Activated CD4-positive, alpha-beta T cell treated with anti-CD3 and anti-CD28 coated beads, Interleukin-2, amount 10 ng/mL, durations not matched to agents 7 days and 5 days (primary cell): ENCODE measurements at regions not wholly inside any gene's neighbourhood (a gene's known extent, or its start where the extent isn't known, plus 50 kb on each side); places are given as distances from the start of the nearest gene placed in this dataset.

Experiments used
- CTCF ChIA-PET: fragments of 350-600 bp; sonication (Branson Sonifier 250); formaldehyde crosslinking; loops from one replicate; lab custom pipeline; 2021; ENCODE audit warnings: antibody characterized with exemption; lab: Charles Lee
- POLR2A ChIA-PET: fragments of 350-600 bp; sonication (Branson Sonifier 250); formaldehyde crosslinking; loops from one replicate; lab custom pipeline; 2021; ENCODE audit warnings: antibody characterized with exemption; lab: Charles Lee
- DNase-seq: peaks from one replicate; pipeline ENCODE4 v3.0.0-alpha.2; 2020
- H3K27ac Mint-ChIP-seq: one replicate; pipeline ENCODE4 v1.8.0; 2021; ENCODE audit warnings: mild to moderate bottlenecking, moderate library complexity, mixed read lengths
- H3K27me3 Mint-ChIP-seq: one replicate; pipeline ENCODE4 v1.8.0; 2021; ENCODE audit warnings: mixed read lengths
- H3K36me3 Mint-ChIP-seq: one replicate; pipeline ENCODE4 v1.8.0; 2021; ENCODE audit warnings: low read depth, mixed read lengths
- H3K4me1 Mint-ChIP-seq: one replicate; pipeline ENCODE4 v1.8.0; 2021; ENCODE audit warnings: mixed read lengths
- H3K4me3 Mint-ChIP-seq: one replicate; pipeline ENCODE4 v1.8.0; 2021; ENCODE audit warnings: mild to moderate bottlenecking, moderate library complexity, mixed read lengths
- H3K9me3 Mint-ChIP-seq: one replicate; pipeline ENCODE4 v1.8.0; 2021; ENCODE audit warnings: mixed read lengths

GRCh38 chr5:128636361-128636760, 98.3 kb upstream of the FBN2 start:
- DNase-seq = no peak
- POLR2A ChIA-PET = no interaction called here
- Mint-ChIP-seq H3K9me3 (peaks cover 4% of the 10 kb centered on the region), H3K27ac (no peak overlapping the region), H3K4me1 (no peaks in the 10 kb centered on the region), H3K36me3 (no peaks in the 10 kb centered on the region), H3K4me3 (no peak overlapping the region), H3K27me3 (no peaks in the 10 kb centered on the region)
- CTCF ChIA-PET = no interaction called here

GRCh38 chr5:128637031-128637430, 99.0 kb upstream of the FBN2 start:
- no peaks in the 10 kb centered on the region for H3K27me3 Mint-ChIP-seq
- H3K4me1 Mint-ChIP-seq = no peaks in the 10 kb centered on the region
- no peak overlapping the region for H3K4me3 Mint-ChIP-seq
- POLR2A ChIA-PET = no interaction called here
- no peak overlapping the region for H3K27ac Mint-ChIP-seq
- no peaks in the 10 kb centered on the region for H3K36me3 Mint-ChIP-seq
- H3K9me3 Mint-ChIP-seq = peaks cover 4% of the 10 kb centered on the region
- no peak for DNase-seq
- CTCF ChIA-PET = no interaction called here

- Mint-ChIP-seq H3K4me3 (no peak overlapping the region), H3K36me3 (no peaks in the 10 kb centered on the region), H3K9me3 (no peaks in the 10 kb centered on the region), H3K27ac (no peak overlapping the region), H3K4me1 (no peaks in the 10 kb centered on the region), H3K27me3 (no peaks in the 10 kb centered on the region)
- ChIA-PET POLR2A (no interaction called here), CTCF (no interaction called here)
- DNase-seq = no peak
These were observed 103.8 kb upstream of the FBN2 start for GRCh38 chr5:128641861-128642260.

- ChIA-PET CTCF (interaction anchor here (0.7 kb wide), 1 partner anchor 106 kb away, joined by 3 read pairs; no protein-coding TSS in a partner anchor), POLR2A (interaction anchor here (0.8 kb wide), 1 partner anchor 12 kb away, joined by 3 read pairs; no protein-coding TSS in a partner anchor)
- no peak overlapping the region for H3K27ac Mint-ChIP-seq
- no peak overlapping the region for H3K4me3 Mint-ChIP-seq
- DNase-seq = no peak
- H3K36me3 Mint-ChIP-seq = no peaks in the 10 kb centered on the region
- H3K9me3 Mint-ChIP-seq = no peaks in the 10 kb centered on the region
- no peaks in the 10 kb centered on the region for H3K4me1 Mint-ChIP-seq
- no peaks in the 10 kb centered on the region for H3K27me3 Mint-ChIP-seq
These were observed 106.8 kb upstream of the FBN2 start for GRCh38 chr5:128644863-128645262.

GRCh38 chr5:128645581-128645980, 107.5 kb upstream of the FBN2 start:
- Mint-ChIP-seq H3K27me3 (no peaks in the 10 kb centered on the region), H3K36me3 (no peaks in the 10 kb centered on the region), H3K9me3 (no peaks in the 10 kb centered on the region), H3K4me3 (no peak overlapping the region), H3K27ac (no peak overlapping the region), H3K4me1 (no peaks in the 10 kb centered on the region)
- ChIA-PET CTCF (no interaction called here), POLR2A (no interaction called here)
- no peak for DNase-seq

- Mint-ChIP-seq H3K4me3 (no peak overlapping the region), H3K9me3 (no peaks in the 10 kb centered on the region), H3K27me3 (no peaks in the 10 kb centered on the region), H3K36me3 (no peaks in the 10 kb centered on the region), H3K27ac (no peak overlapping the region), H3K4me1 (no peaks in the 10 kb centered on the region)
- ChIA-PET POLR2A (no interaction called here), CTCF (no interaction called here)
- DNase-seq = no peak
These were observed 108.1 kb upstream of the FBN2 start for GRCh38 chr5:128646176-128646575.

- Mint-ChIP-seq H3K27me3 (no peaks in the 10 kb centered on the region), H3K36me3 (no peaks in the 10 kb centered on the region), H3K9me3 (peaks cover 2% of the 10 kb centered on the region), H3K4me3 (no peak overlapping the region), H3K27ac (no peak overlapping the region), H3K4me1 (no peaks in the 10 kb centered on the region)
- CTCF ChIA-PET = no interaction called here
- DNase-seq = no peak
- POLR2A ChIA-PET = no interaction called here
These were observed 111.1 kb upstream of the FBN2 start for GRCh38 chr5:128649192-128649591.

GRCh38 chr5:128662997-128663396, 125.0 kb upstream of the FBN2 start:
- H3K27ac Mint-ChIP-seq = no peak overlapping the region
- CTCF ChIA-PET = no interaction called here
- H3K4me1 Mint-ChIP-seq = no peaks in the 10 kb centered on the region
- H3K27me3 Mint-ChIP-seq = no peaks in the 10 kb centered on the region
- no peak overlapping the region for H3K4me3 Mint-ChIP-seq
- no peaks in the 10 kb centered on the region for H3K9me3 Mint-ChIP-seq
- DNase-seq = no peak
- no peaks in the 10 kb centered on the region for H3K36me3 Mint-ChIP-seq
- POLR2A ChIA-PET = no interaction called here

- no peak for DNase-seq
- Mint-ChIP-seq H3K9me3 (no peaks in the 10 kb centered on the region), H3K4me1 (no peaks in the 10 kb centered on the region), H3K36me3 (no peaks in the 10 kb centered on the region), H3K4me3 (no peak overlapping the region), H3K27me3 (no peaks in the 10 kb centered on the region), H3K27ac (no peak overlapping the region)
- POLR2A ChIA-PET = no interaction called here
- CTCF ChIA-PET = no interaction called here
These were observed 127.8 kb upstream of the FBN2 start for GRCh38 chr5:128665747-128666355.

GRCh38 chr5:128667152-128667551, 129.1 kb upstream of the FBN2 start:
- Mint-ChIP-seq H3K36me3 (no peaks in the 10 kb centered on the region), H3K4me3 (no peak overlapping the region), H3K27ac (no peak overlapping the region), H3K9me3 (no peaks in the 10 kb centered on the region), H3K4me1 (no peaks in the 10 kb centered on the region), H3K27me3 (no peaks in the 10 kb centered on the region)
- DNase-seq = no peak
- ChIA-PET CTCF (interaction anchor here (0.7 kb wide), 1 partner anchor 151 kb away, joined by 4 read pairs; no protein-coding TSS in a partner anchor), POLR2A (no interaction called here)

- Mint-ChIP-seq H3K27me3 (peaks cover 2% of the 10 kb centered on the region), H3K27ac (no peak overlapping the region), H3K36me3 (no peaks in the 10 kb centered on the region), H3K4me1 (no peaks in the 10 kb centered on the region), H3K4me3 (no peak overlapping the region), H3K9me3 (no peaks in the 10 kb centered on the region)
- CTCF ChIA-PET = interaction anchor here (0.7 kb wide), 1 partner anchor 152 kb away, joined by 4 read pairs; no protein-coding TSS in a partner anchor
- DNase-seq = no peak
- POLR2A ChIA-PET = no interaction called here
These were observed 129.7 kb upstream of the FBN2 start for GRCh38 chr5:128667751-128668150.

- Mint-ChIP-seq H3K9me3 (no peaks in the 10 kb centered on the region), H3K27ac (no peak overlapping the region), H3K4me3 (no peak overlapping the region), H3K36me3 (no peaks in the 10 kb centered on the region), H3K27me3 (peaks cover 2% of the 10 kb centered on the region), H3K4me1 (no peaks in the 10 kb centered on the region)
- ChIA-PET CTCF (no interaction called here), POLR2A (no interaction called here)
- DNase-seq = no peak
These were observed 130.9 kb upstream of the FBN2 start for GRCh38 chr5:128668921-128669320.

GRCh38 chr5:128669803-128670202, 131.8 kb upstream of the FBN2 start:
- no peak overlapping the region for H3K4me3 Mint-ChIP-seq
- CTCF ChIA-PET = no interaction called here
- no peak for DNase-seq
- no peaks in the 10 kb centered on the region for H3K4me1 Mint-ChIP-seq
- POLR2A ChIA-PET = no interaction called here
- no peak overlapping the region for H3K27ac Mint-ChIP-seq
- no peaks in the 10 kb centered on the region for H3K9me3 Mint-ChIP-seq
- peaks cover 2% of the 10 kb centered on the region for H3K27me3 Mint-ChIP-seq
- H3K36me3 Mint-ChIP-seq = no peaks in the 10 kb centered on the region

- Mint-ChIP-seq H3K4me3 (no peak overlapping the region), H3K27ac (no peak overlapping the region), H3K9me3 (no peaks in the 10 kb centered on the region), H3K27me3 (peaks cover 2% of the 10 kb centered on the region), H3K36me3 (no peaks in the 10 kb centered on the region), H3K4me1 (no peaks in the 10 kb centered on the region)
- POLR2A ChIA-PET = interaction anchor here (0.6 kb wide), 1 partner anchor 154 kb away, joined by 3 read pairs; no protein-coding TSS in a partner anchor
- CTCF ChIA-PET = no interaction called here
- DNase-seq = no peak
These were observed 133.9 kb upstream of the FBN2 start for GRCh38 chr5:128671943-128672342.
